AG08395 (cell line): ENCODE measurements at regions not wholly inside any gene's neighbourhood (a gene's known extent, or its start where the extent isn't known, plus 50 kb on each side); places are given as distances from the start of the nearest gene placed in this dataset.

ENCODE experiments used
- DNase-seq: peaks from one replicate; pipeline ENCODE4 v3.0.0; 2012; ENCODE audit warnings: mixed read lengths, low spot score

- no peak for DNase-seq
These were observed 122.3 kb downstream of the RPS12 start for GRCh38 chr6:132936646-132937045.

GRCh38 chr6:132937466-132937906 is 123.1 kb downstream of the RPS12 start:
- no peak for DNase-seq

GRCh38 chr6:132948889-132949288 is 134.5 kb downstream of the RPS12 start:
- no peak for DNase-seq

- no peak for DNase-seq
These were observed 136.2 kb downstream of the RPS12 start for GRCh38 chr6:132950566-132950965.

- no peak for DNase-seq
These were observed 137.9 kb downstream of the RPS12 start for GRCh38 chr6:132952031-132952867.

GRCh38 chr6:132952986-132953385 is 138.6 kb downstream of the RPS12 start:
- no peak for DNase-seq

- no peak for DNase-seq
These were observed 139.9 kb downstream of the RPS12 start for GRCh38 chr6:132954222-132954621.

- DNase-seq: no peak
These were observed 140.6 kb downstream of the RPS12 start for GRCh38 chr6:132954936-132955335.

- DNase-seq: no peak
These were observed 145.4 kb downstream of the RPS12 start for GRCh38 chr6:132959639-132960326.

GRCh38 chr6:132960720-132961119 is 146.4 kb downstream of the RPS12 start:
- DNase-seq: no peak

GRCh38 chr6:132961122-132961521 is 146.8 kb downstream of the RPS12 start:
- DNase-seq: peak; percentile 13

- DNase-seq: no peak
These were observed 147.2 kb downstream of the RPS12 start for GRCh38 chr6:132961610-132962009.

- DNase-seq: peak; percentile 65
These were observed 148.8 kb downstream of the RPS12 start for GRCh38 chr6:132962936-132963868.

GRCh38 chr6:132964101-132964867 is 149.9 kb downstream of the RPS12 start:
- DNase-seq: no peak

- DNase-seq: no peak
These were observed 150.6 kb downstream of the RPS12 start for GRCh38 chr6:132964868-132965382.

GRCh38 chr6:132967871-132968270 is 153.5 kb downstream of the RPS12 start:
- no peak for DNase-seq

GRCh38 chr6:132968419-132968950 is 154.1 kb downstream of the RPS12 start:
- DNase-seq: no peak

GRCh38 chr6:132969196-132969595 is 154.8 kb downstream of the RPS12 start:
- no peak for DNase-seq

GRCh38 chr6:132971676-132972075 is 157.3 kb downstream of the RPS12 start:
- no peak for DNase-seq

- DNase-seq: no peak
These were observed 157.9 kb downstream of the RPS12 start for GRCh38 chr6:132972254-132972653.

- DNase-seq: no peak
These were observed 158.6 kb downstream of the RPS12 start for GRCh38 chr6:132972971-132973370.
